Breast epithelium (tissue), 3 donors: ENCODE measurements at regions not wholly inside any gene's neighbourhood (a gene's known extent, or its start where the extent isn't known, plus 50 kb on each side); places are given as distances from the start of the nearest gene placed in this dataset.

Source experiments
- POLR2A ChIP-seq: fragments of 450-650 bp; IDR thresholded peaks from one replicate; pipeline ENCODE4 v1.6.1; 2016; ENCODE audit warnings: antibody characterized with exemption, mild to moderate bottlenecking, moderate library complexity
- POLR2AphosphoS5 ChIP-seq, 3 donors: sonication (generic); formaldehyde crosslinking; IDR thresholded peaks; one replicate each; pipeline ENCODE4 v1.6.1; 2017; ENCODE audit warnings: antibody characterized with exemption in 3 of 3
- TF ChIP-seq, protein P1 (sequence below), 3 donors: fragments of 450-650 bp; IDR thresholded peaks; one replicate each; pipeline ENCODE4 v1.5.1; 2016 to 2017; ENCODE audit warnings: antibody characterized with exemption in 3 of 3, mild to moderate bottlenecking in 3 of 3, moderate library complexity in 3 of 3

DNA sequence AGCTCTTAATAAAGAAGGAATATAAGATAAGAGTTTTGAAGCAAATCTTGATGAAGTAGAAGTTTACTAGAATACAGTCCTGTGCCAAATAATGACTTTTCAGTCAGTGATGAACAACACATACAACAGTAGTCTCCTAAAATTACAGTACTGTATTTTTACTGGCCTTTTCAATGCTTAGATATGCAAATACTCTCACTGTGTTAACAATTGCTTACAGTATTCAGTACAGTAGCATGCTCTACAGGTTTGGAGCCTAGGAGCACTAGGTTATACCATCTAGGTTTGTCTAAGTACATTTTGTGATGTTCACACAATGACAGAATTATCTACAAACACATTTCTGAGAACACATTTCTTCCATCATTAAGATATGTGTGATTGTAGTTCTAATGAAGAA is 316.7 kb upstream of the KLHL1 start:
- TF ChIP-seq, protein P1, sequence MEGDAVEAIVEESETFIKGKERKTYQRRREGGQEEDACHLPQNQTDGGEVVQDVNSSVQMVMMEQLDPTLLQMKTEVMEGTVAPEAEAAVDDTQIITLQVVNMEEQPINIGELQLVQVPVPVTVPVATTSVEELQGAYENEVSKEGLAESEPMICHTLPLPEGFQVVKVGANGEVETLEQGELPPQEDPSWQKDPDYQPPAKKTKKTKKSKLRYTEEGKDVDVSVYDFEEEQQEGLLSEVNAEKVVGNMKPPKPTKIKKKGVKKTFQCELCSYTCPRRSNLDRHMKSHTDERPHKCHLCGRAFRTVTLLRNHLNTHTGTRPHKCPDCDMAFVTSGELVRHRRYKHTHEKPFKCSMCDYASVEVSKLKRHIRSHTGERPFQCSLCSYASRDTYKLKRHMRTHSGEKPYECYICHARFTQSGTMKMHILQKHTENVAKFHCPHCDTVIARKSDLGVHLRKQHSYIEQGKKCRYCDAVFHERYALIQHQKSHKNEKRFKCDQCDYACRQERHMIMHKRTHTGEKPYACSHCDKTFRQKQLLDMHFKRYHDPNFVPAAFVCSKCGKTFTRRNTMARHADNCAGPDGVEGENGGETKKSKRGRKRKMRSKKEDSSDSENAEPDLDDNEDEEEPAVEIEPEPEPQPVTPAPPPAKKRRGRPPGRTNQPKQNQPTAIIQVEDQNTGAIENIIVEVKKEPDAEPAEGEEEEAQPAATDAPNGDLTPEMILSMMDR (IDR thresholded peaks at IDR 0.05) = no peak
- TF ChIP-seq POLR2A = no peak
- no peak for TF ChIP-seq POLR2AphosphoS5 (IDR thresholded peaks at IDR 0.05)
